ENCODE measurements at regions not wholly inside any gene's neighbourhood (a gene's known extent, or its start where the extent isn't known, plus 50 kb on each side); places are given as distances from the start of the nearest gene placed in this dataset.

GRCh38 chr15:100732211-100733055, 130.0 kb downstream of the ASB7 start:
- Histone ChIP-seq H2AFZ (no peak overlapping the region), H3K27me3 (ENCODE audit: insufficient read depth) (no peaks in the 10 kb centered on the region), H3K4me1 (ENCODE audit: insufficient read depth) (0 out of 2 replicates have a peak, but pooled peaks cover 7% of the 10 kb centered on the region), H3K4me3 (no peak overlapping the region), H3K4me2 (no peak overlapping the region), H3K79me2 (replicated peaks; ENCODE audit: insufficient read depth) (no peaks in the 10 kb centered on the region), H3K27ac (ENCODE audit: low read depth) (no peak overlapping the region), H4K20me1 (replicated peaks; ENCODE audit: insufficient read depth) (no peaks in the 10 kb centered on the region), H3F3A (replicated peaks; ENCODE audit: low read depth) (no peaks in the 10 kb centered on the region), H3K36me3 (ENCODE audit: insufficient read depth) (no peaks in the 10 kb centered on the region), H3K9me2 (ENCODE audit: insufficient read depth) (peaks cover 14% of the 10 kb centered on the region; the same call in 1 of the 2 replicates)
- Mint-ChIP-seq H3K4me3 (no peak overlapping the region), H3K27ac (no peak overlapping the region), H3K4me1 (peaks cover 7% of the 10 kb centered on the region), H3K9me3 (no peaks in the 10 kb centered on the region), H3K27me3 (ENCODE audit: insufficient read depth, low read depth, poor library complexity) (peaks cover 6% of the 10 kb centered on the region), H3K36me3 (ENCODE audit: low read depth) (no peaks in the 10 kb centered on the region; the same call in 2 of the 3 replicates)
- DNase-seq (ENCODE audit: low spot score) (no peak), ATAC-seq (no peak)
- TF ChIP-seq NANOG (IDR thresholded peaks at IDR 0.05; ENCODE audit: borderline replicate concordance) (no peak), ETS1 (IDR thresholded peaks at IDR 0.05) (no peak), ZNF331 (CRISPR knock-in tag; IDR thresholded peaks at IDR 0.05; ENCODE audit: low read depth) (no peak), CREB1 (CRISPR knock-in tag; IDR thresholded peaks at IDR 0.05; ENCODE audit: low read depth) (no peak), REST (IDR thresholded peaks at IDR 0.05; ENCODE audit: unreplicated experiment) (no peak), EZH2 (IDR thresholded peaks at IDR 0.05; ENCODE audit: low read depth, unreplicated experiment) (no peak), JUNB (IDR thresholded peaks at IDR 0.05; ENCODE audit: unreplicated experiment) (no peak), POLR2AphosphoS5 (IDR thresholded peaks at IDR 0.05; ENCODE audit: low read depth) (no peak), ZNF114 (CRISPR knock-in tag; IDR thresholded peaks at IDR 0.05) (no peak)
- TF ChIP-seq, protein P1, sequence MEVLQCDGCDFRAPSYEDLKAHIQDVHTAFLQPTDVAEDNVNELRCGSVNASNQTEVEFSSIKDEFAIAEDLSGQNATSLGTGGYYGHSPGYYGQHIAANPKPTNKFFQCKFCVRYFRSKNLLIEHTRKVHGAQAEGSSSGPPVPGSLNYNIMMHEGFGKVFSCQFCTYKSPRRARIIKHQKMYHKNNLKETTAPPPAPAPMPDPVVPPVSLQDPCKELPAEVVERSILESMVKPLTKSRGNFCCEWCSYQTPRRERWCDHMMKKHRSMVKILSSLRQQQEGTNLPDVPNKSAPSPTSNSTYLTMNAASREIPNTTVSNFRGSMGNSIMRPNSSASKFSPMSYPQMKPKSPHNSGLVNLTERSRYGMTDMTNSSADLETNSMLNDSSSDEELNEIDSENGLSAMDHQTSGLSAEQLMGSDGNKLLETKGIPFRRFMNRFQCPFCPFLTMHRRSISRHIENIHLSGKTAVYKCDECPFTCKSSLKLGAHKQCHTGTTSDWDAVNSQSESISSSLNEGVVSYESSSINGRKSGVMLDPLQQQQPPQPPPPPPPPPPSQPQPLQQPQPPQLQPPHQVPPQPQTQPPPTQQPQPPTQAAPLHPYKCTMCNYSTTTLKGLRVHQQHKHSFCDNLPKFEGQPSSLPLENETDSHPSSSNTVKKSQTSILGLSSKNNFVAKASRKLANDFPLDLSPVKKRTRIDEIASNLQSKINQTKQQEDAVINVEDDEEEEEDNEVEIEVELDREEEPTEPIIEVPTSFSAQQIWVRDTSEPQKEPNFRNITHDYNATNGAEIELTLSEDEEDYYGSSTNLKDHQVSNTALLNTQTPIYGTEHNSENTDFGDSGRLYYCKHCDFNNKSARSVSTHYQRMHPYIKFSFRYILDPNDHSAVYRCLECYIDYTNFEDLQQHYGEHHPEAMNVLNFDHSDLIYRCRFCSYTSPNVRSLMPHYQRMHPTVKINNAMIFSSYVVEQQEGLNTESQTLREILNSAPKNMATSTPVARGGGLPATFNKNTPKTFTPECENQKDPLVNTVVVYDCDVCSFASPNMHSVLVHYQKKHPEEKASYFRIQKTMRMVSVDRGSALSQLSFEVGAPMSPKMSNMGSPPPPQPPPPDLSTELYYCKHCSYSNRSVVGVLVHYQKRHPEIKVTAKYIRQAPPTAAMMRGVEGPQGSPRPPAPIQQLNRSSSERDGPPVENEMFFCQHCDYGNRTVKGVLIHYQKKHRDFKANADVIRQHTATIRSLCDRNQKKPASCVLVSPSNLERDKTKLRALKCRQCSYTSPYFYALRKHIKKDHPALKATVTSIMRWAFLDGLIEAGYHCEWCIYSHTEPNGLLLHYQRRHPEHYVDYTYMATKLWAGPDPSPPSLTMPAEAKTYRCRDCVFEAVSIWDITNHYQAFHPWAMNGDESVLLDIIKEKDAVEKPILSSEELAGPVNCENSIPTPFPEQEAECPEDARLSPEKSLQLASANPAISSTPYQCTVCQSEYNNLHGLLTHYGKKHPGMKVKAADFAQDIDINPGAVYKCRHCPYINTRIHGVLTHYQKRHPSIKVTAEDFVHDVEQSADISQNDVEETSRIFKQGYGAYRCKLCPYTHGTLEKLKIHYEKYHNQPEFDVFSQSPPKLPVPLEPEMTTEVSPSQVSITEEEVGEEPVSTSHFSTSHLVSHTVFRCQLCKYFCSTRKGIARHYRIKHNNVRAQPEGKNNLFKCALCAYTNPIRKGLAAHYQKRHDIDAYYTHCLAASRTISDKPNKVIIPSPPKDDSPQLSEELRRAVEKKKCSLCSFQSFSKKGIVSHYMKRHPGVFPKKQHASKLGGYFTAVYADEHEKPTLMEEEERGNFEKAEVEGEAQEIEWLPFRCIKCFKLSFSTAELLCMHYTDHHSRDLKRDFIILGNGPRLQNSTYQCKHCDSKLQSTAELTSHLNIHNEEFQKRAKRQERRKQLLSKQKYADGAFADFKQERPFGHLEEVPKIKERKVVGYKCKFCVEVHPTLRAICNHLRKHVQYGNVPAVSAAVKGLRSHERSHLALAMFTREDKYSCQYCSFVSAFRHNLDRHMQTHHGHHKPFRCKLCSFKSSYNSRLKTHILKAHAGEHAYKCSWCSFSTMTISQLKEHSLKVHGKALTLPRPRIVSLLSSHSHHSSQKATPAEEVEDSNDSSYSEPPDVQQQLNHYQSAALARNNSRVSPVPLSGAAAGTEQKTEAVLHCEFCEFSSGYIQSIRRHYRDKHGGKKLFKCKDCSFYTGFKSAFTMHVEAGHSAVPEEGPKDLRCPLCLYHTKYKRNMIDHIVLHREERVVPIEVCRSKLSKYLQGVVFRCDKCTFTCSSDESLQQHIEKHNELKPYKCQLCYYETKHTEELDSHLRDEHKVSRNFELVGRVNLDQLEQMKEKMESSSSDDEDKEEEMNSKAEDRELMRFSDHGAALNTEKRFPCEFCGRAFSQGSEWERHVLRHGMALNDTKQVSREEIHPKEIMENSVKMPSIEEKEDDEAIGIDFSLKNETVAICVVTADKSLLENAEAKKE (CRISPR knock-in tag; IDR thresholded peaks at IDR 0.05) = no peak

Data from GM23338 (cell line).